SK-N-SH (cell line): ENCODE measurements at regions not wholly inside any gene's neighbourhood (a gene's known extent, or its start where the extent isn't known, plus 50 kb on each side); places are given as distances from the start of the nearest gene placed in this dataset.

Source experiments
- EP300 ChIP-seq, 2 experiments: IDR thresholded peaks; 2 replicates each; pipeline versions ENCODE4 v1.4.0 to v1.6.1; 2012; ENCODE audit warnings: borderline replicate concordance in 1 of 2, low read depth in 1 of 2, low read length in 1 of 2
- GATA2 ChIP-seq: sonication (generic); formaldehyde crosslinking; IDR thresholded peaks from 2 replicates; pipeline ENCODE4 v1.5.0; 2020; ENCODE audit warnings: mild to moderate bottlenecking, missing genetic modification reagents
- MXI1 ChIP-seq: IDR thresholded peaks from 2 replicates; pipeline ENCODE4 v1.6.1; 2012; ENCODE audit warnings: mild to moderate bottlenecking, low read depth, low read length, improper control_type of control experiment
- POLR2AphosphoS5 ChIP-seq: IDR thresholded peaks from 2 replicates; pipeline ENCODE4 v1.6.1; 2012; ENCODE audit warnings: low read depth, low read length
- TAF1 ChIP-seq: IDR thresholded peaks from 2 replicates; pipeline ENCODE4 v1.6.1; 2012; ENCODE audit warnings: low read depth, mild to moderate bottlenecking, low read length, moderate library complexity, borderline replicate concordance
- YY1 ChIP-seq: IDR thresholded peaks from 2 replicates; pipeline ENCODE4 v1.4.0; 2012; ENCODE audit warnings: low read depth, mild to moderate bottlenecking
- TF ChIP-seq, protein P1 (sequence below): fragments of 150-350 bp; IDR thresholded peaks from 2 replicates; pipeline ENCODE4 v1.6.1; 2017; ENCODE audit warnings: antibody characterized with exemption, low read length, low read depth, borderline replicate concordance
- TF ChIP-seq, protein P2 (sequence below): fragments of 200-600 bp; sonication (generic); IDR thresholded peaks from 2 replicates; pipeline ENCODE4 v1.6.1; 2017; ENCODE audit warnings: antibody characterized with exemption, mild to moderate bottlenecking, moderate library complexity
- TF ChIP-seq, protein P3 (sequence below): IDR thresholded peaks from 2 replicates; pipeline ENCODE4 v1.4.0; 2012; ENCODE audit warnings: low read depth, borderline replicate concordance
- TF ChIP-seq, protein P4 (sequence below): IDR thresholded peaks from 2 replicates; pipeline ENCODE4 v1.6.1; 2012; ENCODE audit warnings: mild to moderate bottlenecking, low read depth, low read length, moderate library complexity
- TF ChIP-seq, protein P5 (sequence below): IDR thresholded peaks from 2 replicates; pipeline ENCODE4 v1.4.0; 2012; ENCODE audit warnings: low read depth, borderline replicate concordance

DNA sequence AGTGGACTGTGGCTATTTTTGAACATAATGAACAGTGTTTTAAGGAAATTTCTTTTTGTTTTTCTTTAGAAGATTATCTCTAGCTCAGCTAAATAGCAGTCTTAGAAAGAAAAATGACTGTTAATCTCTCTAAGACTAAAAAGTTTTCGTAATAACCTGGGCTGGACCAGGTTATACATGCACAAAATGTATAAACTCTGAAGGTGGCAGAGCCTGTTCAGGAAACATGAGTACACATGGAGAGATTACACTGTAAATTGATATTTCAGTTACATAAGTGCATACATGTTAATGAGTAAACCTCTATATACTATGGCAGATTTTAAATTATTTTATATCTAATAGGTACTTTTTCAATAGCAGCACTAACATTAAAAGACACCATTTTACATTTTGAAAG lies 258.2 kb upstream of the CFAP20DC start:
- TF ChIP-seq, protein P1, sequence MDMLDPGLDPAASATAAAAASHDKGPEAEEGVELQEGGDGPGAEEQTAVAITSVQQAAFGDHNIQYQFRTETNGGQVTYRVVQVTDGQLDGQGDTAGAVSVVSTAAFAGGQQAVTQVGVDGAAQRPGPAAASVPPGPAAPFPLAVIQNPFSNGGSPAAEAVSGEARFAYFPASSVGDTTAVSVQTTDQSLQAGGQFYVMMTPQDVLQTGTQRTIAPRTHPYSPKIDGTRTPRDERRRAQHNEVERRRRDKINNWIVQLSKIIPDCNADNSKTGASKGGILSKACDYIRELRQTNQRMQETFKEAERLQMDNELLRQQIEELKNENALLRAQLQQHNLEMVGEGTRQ, result no peak
- TF ChIP-seq EP300 (IDR thresholded peaks at IDR 0.05; ENCODE audit: borderline replicate concordance in 1 of 2, low read depth in 1 of 2, low read length in 1 of 2) (no peak), MXI1 (no peak), TAF1 (no peak), POLR2AphosphoS5 (no peak), YY1 (no peak), GATA2 (CRISPR knock-in tag) (no peak)
- TF ChIP-seq, protein P2, sequence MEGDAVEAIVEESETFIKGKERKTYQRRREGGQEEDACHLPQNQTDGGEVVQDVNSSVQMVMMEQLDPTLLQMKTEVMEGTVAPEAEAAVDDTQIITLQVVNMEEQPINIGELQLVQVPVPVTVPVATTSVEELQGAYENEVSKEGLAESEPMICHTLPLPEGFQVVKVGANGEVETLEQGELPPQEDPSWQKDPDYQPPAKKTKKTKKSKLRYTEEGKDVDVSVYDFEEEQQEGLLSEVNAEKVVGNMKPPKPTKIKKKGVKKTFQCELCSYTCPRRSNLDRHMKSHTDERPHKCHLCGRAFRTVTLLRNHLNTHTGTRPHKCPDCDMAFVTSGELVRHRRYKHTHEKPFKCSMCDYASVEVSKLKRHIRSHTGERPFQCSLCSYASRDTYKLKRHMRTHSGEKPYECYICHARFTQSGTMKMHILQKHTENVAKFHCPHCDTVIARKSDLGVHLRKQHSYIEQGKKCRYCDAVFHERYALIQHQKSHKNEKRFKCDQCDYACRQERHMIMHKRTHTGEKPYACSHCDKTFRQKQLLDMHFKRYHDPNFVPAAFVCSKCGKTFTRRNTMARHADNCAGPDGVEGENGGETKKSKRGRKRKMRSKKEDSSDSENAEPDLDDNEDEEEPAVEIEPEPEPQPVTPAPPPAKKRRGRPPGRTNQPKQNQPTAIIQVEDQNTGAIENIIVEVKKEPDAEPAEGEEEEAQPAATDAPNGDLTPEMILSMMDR, result no peak
- TF ChIP-seq, protein P3, sequence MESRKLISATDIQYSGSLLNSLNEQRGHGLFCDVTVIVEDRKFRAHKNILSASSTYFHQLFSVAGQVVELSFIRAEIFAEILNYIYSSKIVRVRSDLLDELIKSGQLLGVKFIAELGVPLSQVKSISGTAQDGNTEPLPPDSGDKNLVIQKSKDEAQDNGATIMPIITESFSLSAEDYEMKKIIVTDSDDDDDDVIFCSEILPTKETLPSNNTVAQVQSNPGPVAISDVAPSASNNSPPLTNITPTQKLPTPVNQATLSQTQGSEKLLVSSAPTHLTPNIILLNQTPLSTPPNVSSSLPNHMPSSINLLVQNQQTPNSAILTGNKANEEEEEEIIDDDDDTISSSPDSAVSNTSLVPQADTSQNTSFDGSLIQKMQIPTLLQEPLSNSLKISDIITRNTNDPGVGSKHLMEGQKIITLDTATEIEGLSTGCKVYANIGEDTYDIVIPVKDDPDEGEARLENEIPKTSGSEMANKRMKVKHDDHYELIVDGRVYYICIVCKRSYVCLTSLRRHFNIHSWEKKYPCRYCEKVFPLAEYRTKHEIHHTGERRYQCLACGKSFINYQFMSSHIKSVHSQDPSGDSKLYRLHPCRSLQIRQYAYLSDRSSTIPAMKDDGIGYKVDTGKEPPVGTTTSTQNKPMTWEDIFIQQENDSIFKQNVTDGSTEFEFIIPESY, result no peak
- TF ChIP-seq, protein P4, sequence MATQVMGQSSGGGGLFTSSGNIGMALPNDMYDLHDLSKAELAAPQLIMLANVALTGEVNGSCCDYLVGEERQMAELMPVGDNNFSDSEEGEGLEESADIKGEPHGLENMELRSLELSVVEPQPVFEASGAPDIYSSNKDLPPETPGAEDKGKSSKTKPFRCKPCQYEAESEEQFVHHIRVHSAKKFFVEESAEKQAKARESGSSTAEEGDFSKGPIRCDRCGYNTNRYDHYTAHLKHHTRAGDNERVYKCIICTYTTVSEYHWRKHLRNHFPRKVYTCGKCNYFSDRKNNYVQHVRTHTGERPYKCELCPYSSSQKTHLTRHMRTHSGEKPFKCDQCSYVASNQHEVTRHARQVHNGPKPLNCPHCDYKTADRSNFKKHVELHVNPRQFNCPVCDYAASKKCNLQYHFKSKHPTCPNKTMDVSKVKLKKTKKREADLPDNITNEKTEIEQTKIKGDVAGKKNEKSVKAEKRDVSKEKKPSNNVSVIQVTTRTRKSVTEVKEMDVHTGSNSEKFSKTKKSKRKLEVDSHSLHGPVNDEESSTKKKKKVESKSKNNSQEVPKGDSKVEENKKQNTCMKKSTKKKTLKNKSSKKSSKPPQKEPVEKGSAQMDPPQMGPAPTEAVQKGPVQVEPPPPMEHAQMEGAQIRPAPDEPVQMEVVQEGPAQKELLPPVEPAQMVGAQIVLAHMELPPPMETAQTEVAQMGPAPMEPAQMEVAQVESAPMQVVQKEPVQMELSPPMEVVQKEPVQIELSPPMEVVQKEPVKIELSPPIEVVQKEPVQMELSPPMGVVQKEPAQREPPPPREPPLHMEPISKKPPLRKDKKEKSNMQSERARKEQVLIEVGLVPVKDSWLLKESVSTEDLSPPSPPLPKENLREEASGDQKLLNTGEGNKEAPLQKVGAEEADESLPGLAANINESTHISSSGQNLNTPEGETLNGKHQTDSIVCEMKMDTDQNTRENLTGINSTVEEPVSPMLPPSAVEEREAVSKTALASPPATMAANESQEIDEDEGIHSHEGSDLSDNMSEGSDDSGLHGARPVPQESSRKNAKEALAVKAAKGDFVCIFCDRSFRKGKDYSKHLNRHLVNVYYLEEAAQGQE, result no peak
- TF ChIP-seq, protein P5, sequence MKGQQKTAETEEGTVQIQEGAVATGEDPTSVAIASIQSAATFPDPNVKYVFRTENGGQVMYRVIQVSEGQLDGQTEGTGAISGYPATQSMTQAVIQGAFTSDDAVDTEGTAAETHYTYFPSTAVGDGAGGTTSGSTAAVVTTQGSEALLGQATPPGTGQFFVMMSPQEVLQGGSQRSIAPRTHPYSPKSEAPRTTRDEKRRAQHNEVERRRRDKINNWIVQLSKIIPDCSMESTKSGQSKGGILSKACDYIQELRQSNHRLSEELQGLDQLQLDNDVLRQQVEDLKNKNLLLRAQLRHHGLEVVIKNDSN, result no peak
